HCT116 (cell line): ENCODE measurements at regions not wholly inside any gene's neighbourhood (a gene's known extent, or its start where the extent isn't known, plus 50 kb on each side); places are given as distances from the start of the nearest gene placed in this dataset.

ENCODE experiments used
- ATAC-seq: fragments of 200-7000 bp; cut with Tn5 transposase; 2 replicates; pipeline ENCODE4 v1.9.1; 2020; ENCODE audit warnings: mild to moderate bottlenecking, moderate library complexity
- BruUV-seq: library from RNA; stranded (reverse); fragments of 400-500 nt; replicated peaks from 2 replicates; lab custom pipeline; 2021; lab: Mats Ljungman, UMichigan
- CTCF ChIA-PET: fragments of 300-600 bp; sonication (Branson Sonifier 250); formaldehyde crosslinking; loops from one replicate; lab custom pipeline; 2021; ENCODE audit warnings: antibody characterized with exemption; lab: Charles Lee
- POLR2A ChIA-PET: fragments of 300-600, 350-600 bp; sonication (Branson Sonifier 250); formaldehyde crosslinking; loops from one replicate; lab custom pipeline; 2021; ENCODE audit warnings: antibody characterized with exemption; lab: Charles Lee
- RAD21 ChIA-PET, 2 experiments: fragments of 300-600 bp; sonication (Branson Sonifier 250); formaldehyde crosslinking; loops; one replicate each; lab custom pipeline; 2023; ENCODE audit warnings: low total read pairs in 2 of 2; ENCODE audit not compliant: uncharacterized antibody in 2 of 2, unreplicated experiment in 2 of 2, low non-redundant PET in 1 of 2; lab: Charles Lee
- DNase-seq: peaks from one replicate; pipeline ENCODE4 v3.0.0-alpha.2; 2010; ENCODE audit warnings: low read depth, low spot score
- H2AFZ ChIP-seq: fragments of 200-600 bp; shearing (Covaris generic), sonication (generic); 2 replicates; pipeline ENCODE4 v1.6.1; 2017; ENCODE audit warnings: low read depth, mixed run types, mixed read lengths, antibody characterized with exemption, low read length; ENCODE audit not compliant: poor library complexity, severe bottlenecking
- H3K27ac ChIP-seq: 2 replicates; pipeline ENCODE4 v1.5.1; 2012; ENCODE audit warnings: low read depth, low read length
- H3K27me3 ChIP-seq: fragments of 200-600 bp; sonication (generic); 2 replicates; pipeline ENCODE4 v1.6.1; 2016; ENCODE audit warnings: mixed run types, low read length, mixed read lengths; ENCODE audit not compliant: insufficient read depth
- H3K36me3 ChIP-seq, 2 experiments: fragments of 200-500 bp in 1 of 2; fragments of 200-600 bp in 1 of 2; sonication (Bioruptor generic) in 1 of 2; sonication (generic) in 1 of 2; 2 replicates each; pipeline versions ENCODE4 v1.5.1 to v1.6.1; 2014 to 2016; ENCODE audit warnings: low read length in 2 of 2, inconsistent platforms in 1 of 2, mixed read lengths in 1 of 2, mixed run types in 1 of 2; ENCODE audit not compliant: insufficient read depth in 2 of 2, control insufficient read depth in 1 of 2
- H3K4me1 ChIP-seq, 2 experiments: fragments of 200-600 bp in 1 of 2; sonication (generic) in 1 of 2; 2 replicates each; pipeline versions ENCODE4 v1.5.1 to v1.6.1; 2012 to 2017; ENCODE audit warnings: low read length in 2 of 2, inconsistent platforms in 1 of 2, mild to moderate bottlenecking in 1 of 2, mixed read lengths in 1 of 2, mixed run types in 1 of 2, moderate library complexity in 1 of 2; ENCODE audit not compliant: insufficient read depth in 2 of 2, control insufficient read depth in 1 of 2
- H3K4me2 ChIP-seq: fragments of 200-600 bp; sonication (generic); 2 replicates; pipeline ENCODE4 v1.6.1; 2017; ENCODE audit warnings: mixed run types, low read length, mixed read lengths
- H3K4me3 ChIP-seq, 2 experiments: fragments of 200-600 bp in 1 of 2; sonication (generic) in 1 of 2; replicated peaks in 1 of 2; 2 replicates each; pipeline ENCODE4 v1.5.1; 2011 to 2016; ENCODE audit warnings: low read length in 2 of 2, control low read depth in 1 of 2, low read depth in 1 of 2, mild to moderate bottlenecking in 1 of 2, mixed read lengths in 1 of 2, mixed run types in 1 of 2
- H3K79me2 ChIP-seq: fragments of 200-600 bp; sonication (generic); 2 replicates; pipeline ENCODE4 v1.6.1; 2017; ENCODE audit warnings: mild to moderate bottlenecking, mixed run types, low read length, moderate library complexity, mixed read lengths; ENCODE audit not compliant: insufficient read depth
- H3K9ac ChIP-seq: fragments of 200-600 bp; sonication (generic); 2 replicates; pipeline ENCODE4 v1.6.1; 2016; ENCODE audit warnings: low read length, mixed read lengths
- H3K9me2 ChIP-seq: fragments of 200-600 bp; sonication (generic), shearing (Covaris generic); 2 replicates; pipeline ENCODE4 v1.6.1; 2017; ENCODE audit warnings: mixed run types, mild to moderate bottlenecking, moderate library complexity; ENCODE audit not compliant: insufficient read depth
- H3K9me3 ChIP-seq, 2 experiments: fragments of 200-500 bp in 1 of 2; fragments of 200-600 bp in 1 of 2; sonication (Bioruptor generic) in 1 of 2; sonication (generic) in 1 of 2; 2 replicates each; pipeline ENCODE4 v1.6.1; 2014 to 2017; ENCODE audit warnings: low read length in 2 of 2, mixed read lengths in 2 of 2, inconsistent platforms in 1 of 2, low read depth in 1 of 2, mild to moderate bottlenecking in 1 of 2, mixed run types in 1 of 2, moderate library complexity in 1 of 2; ENCODE audit not compliant: control insufficient read depth in 1 of 2, insufficient read depth in 1 of 2
- H4K20me1 ChIP-seq: fragments of 200-600 bp; sonication (generic), shearing (Covaris generic); 2 replicates; pipeline ENCODE4 v1.6.1; 2017; ENCODE audit warnings: mixed run types, mild to moderate bottlenecking, moderate library complexity; ENCODE audit not compliant: insufficient read depth
- CBX3 ChIP-seq: IDR thresholded peaks from 2 replicates; pipeline ENCODE4 v1.6.1; 2012; ENCODE audit warnings: low read depth
- EGR1 ChIP-seq: IDR thresholded peaks from 2 replicates; pipeline ENCODE4 v1.6.1; 2012; ENCODE audit warnings: low read depth
- ELF1 ChIP-seq: IDR thresholded peaks from 2 replicates; pipeline ENCODE4 v1.6.1; 2012; ENCODE audit warnings: low read depth, borderline replicate concordance
- EZH2 ChIP-seq: fragments of 200-600 bp; sonication (generic); IDR thresholded peaks from 2 replicates; pipeline ENCODE4 v1.6.1; 2017; ENCODE audit warnings: antibody characterized with exemption, mixed run types
- EZH2phosphoT487 ChIP-seq: fragments of 200-600 bp; IDR thresholded peaks from 2 replicates; pipeline ENCODE4 v1.6.1; 2018; ENCODE audit warnings: antibody characterized with exemption, borderline replicate concordance
- FOSL1 ChIP-seq: IDR thresholded peaks from 2 replicates; pipeline ENCODE4 v1.6.1; 2012; ENCODE audit warnings: low read depth
- POLR2A ChIP-seq: IDR thresholded peaks from 2 replicates; pipeline ENCODE4 v1.7.0; 2011; ENCODE audit warnings: borderline replicate concordance; ENCODE audit not compliant: insufficient read depth, insufficient read length; ENCODE audit errors: extremely low read depth
- POLR2AphosphoS5 ChIP-seq: IDR thresholded peaks from 2 replicates; pipeline ENCODE4 v1.6.1; 2011; ENCODE audit warnings: mild to moderate bottlenecking, low read depth, low read length, moderate library complexity
- RAD21 ChIP-seq: IDR thresholded peaks from 2 replicates; pipeline ENCODE4 v1.6.1; 2012; ENCODE audit warnings: low read depth, mild to moderate bottlenecking
- SRF ChIP-seq: IDR thresholded peaks from 2 replicates; pipeline ENCODE4 v1.6.1; 2012; ENCODE audit warnings: low read depth
- TCF7L2 ChIP-seq: IDR thresholded peaks from 2 replicates; pipeline ENCODE4 v1.7.0; 2011; ENCODE audit warnings: borderline replicate concordance, inconsistent platforms; ENCODE audit not compliant: insufficient read depth, insufficient read length; ENCODE audit errors: extremely low read depth
- YY1 ChIP-seq: IDR thresholded peaks from 2 replicates; pipeline ENCODE4 v1.6.1; 2011; ENCODE audit warnings: low read length, low read depth, moderate library complexity, mild to moderate bottlenecking; ENCODE audit not compliant: insufficient replicate concordance; ENCODE audit errors: extremely low read depth
- ZNF274 ChIP-seq: fragments of 200-500 bp; sonication (Bioruptor generic); IDR thresholded peaks from 2 replicates; pipeline ENCODE4 v1.6.1; 2014; ENCODE audit warnings: mild to moderate bottlenecking, low read depth, low read length, inconsistent platforms
- intact Hi-C: fragments of 100-400 bp; cut with micrococcal nuclease; formaldehyde crosslinking; loops from 2 replicates; pipeline ENCODE4 v1.10.0; 2022
- TF ChIP-seq, protein P1 (sequence below): IDR thresholded peaks from 2 replicates; pipeline ENCODE4 v1.6.1; 2012
- TF ChIP-seq, protein P2 (sequence below): IDR thresholded peaks from 2 replicates; pipeline ENCODE4 v1.6.1; 2012

DNA sequence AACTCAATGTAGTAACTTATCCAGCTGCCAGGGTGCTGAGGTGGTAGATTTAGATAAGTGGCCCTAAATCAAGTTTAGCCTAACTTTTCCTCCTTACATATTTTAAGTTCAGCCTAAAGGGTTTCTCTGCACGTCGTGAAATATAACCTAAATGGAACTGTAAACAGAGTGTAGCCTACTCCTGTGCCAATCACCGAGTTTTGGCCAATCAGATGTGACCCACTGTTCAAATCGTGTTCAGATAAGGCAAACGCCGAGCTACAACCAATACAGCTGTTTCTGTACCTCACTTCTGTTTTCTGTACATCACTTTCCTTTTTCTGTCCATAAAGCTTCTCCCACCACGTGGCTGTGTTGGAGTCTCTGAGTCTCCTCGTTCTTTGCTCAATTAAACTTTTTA, 904.2 kb upstream of the POT1 start:
- Histone ChIP-seq H3K9me3 (no peaks in the 10 kb centered on the region), H3K9me2 (no peaks in the 10 kb centered on the region), H3K4me2 (no peak overlapping the region), H3K9ac (no peak overlapping the region), H3K27ac (no peak overlapping the region), H3K79me2 (no peaks in the 10 kb centered on the region), H3K36me3 (no peaks in the 10 kb centered on the region), H2AFZ (no peak overlapping the region), H3K4me1 (no peaks in the 10 kb centered on the region), H4K20me1 (no peaks in the 10 kb centered on the region), H3K27me3 (no peaks in the 10 kb centered on the region), H3K4me3 (no peak overlapping the region)
- BruUV-seq = no TSS peak
- ATAC-seq = no peak
- ChIA-PET POLR2A (no interaction called here), RAD21 (no interaction called here), CTCF (no interaction called here)
- intact Hi-C loops = no loop called here
- no peak for DNase-seq
- TF ChIP-seq ZNF274 (no peak), POLR2AphosphoS5 (no peak)

DNA sequence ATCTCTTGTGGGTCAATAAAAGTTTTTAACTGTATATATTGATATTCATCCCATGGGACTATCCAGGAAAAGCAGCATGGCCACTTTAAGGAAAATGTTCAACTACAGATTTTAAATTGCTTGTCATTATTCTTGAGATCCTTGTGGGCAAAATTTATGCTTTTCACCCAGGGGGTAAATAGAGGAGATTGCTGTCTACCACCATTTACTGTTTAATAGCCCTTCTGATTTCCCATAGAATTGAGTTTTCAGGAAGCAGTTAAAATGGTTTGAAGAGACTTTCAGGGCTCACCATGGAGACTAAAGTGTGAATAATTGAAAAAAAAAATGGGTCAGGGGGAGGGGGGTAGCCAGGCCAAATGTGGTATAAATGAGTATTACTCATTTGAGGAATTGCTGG, 901.1 kb upstream of the POT1 start:
- DNase-seq (no peak), ATAC-seq (no peak)
- H3K4me1 ChIP-seq = no peaks in the 10 kb centered on the region
- RAD21 ChIA-PET = no interaction called here
- H3K9ac ChIP-seq = no peak overlapping the region
- no peaks in the 10 kb centered on the region for H3K27me3 ChIP-seq
- H4K20me1 ChIP-seq = no peaks in the 10 kb centered on the region
- no peak overlapping the region for H3K27ac ChIP-seq
- no peaks in the 10 kb centered on the region for H3K79me2 ChIP-seq
- no peaks in the 10 kb centered on the region for H3K9me3 ChIP-seq
- no peak overlapping the region for H3K4me3 ChIP-seq
- H3K36me3 ChIP-seq = no peaks in the 10 kb centered on the region
- TF ChIP-seq EZH2 (no peak), FOSL1 (no peak), EGR1 (no peak), EZH2phosphoT487 (no peak), RAD21 (no peak), YY1 (no peak), TCF7L2 (no peak), POLR2A (no peak), CBX3 (no peak), SRF (no peak), ZNF274 (no peak), ELF1 (no peak), POLR2AphosphoS5 (no peak)
- TF ChIP-seq, protein P1, sequence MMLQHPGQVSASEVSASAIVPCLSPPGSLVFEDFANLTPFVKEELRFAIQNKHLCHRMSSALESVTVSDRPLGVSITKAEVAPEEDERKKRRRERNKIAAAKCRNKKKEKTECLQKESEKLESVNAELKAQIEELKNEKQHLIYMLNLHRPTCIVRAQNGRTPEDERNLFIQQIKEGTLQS = no peak
- TF ChIP-seq, protein P2, sequence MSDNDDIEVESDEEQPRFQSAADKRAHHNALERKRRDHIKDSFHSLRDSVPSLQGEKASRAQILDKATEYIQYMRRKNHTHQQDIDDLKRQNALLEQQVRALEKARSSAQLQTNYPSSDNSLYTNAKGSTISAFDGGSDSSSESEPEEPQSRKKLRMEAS = no peak
- no peaks in the 10 kb centered on the region for H3K9me2 ChIP-seq
- BruUV-seq = no TSS peak
- CTCF ChIA-PET = no interaction called here
- no peak overlapping the region for H3K4me2 ChIP-seq
- POLR2A ChIA-PET = no interaction called here
- no peak overlapping the region for H2AFZ ChIP-seq
- intact Hi-C loops = no loop called here
